Breast epithelium (tissue), 3 donors: ENCODE measurements at regions not wholly inside any gene's neighbourhood (a gene's known extent, or its start where the extent isn't known, plus 50 kb on each side); places are given as distances from the start of the nearest gene placed in this dataset.

Experiments used
- POLR2A ChIP-seq: fragments of 450-650 bp; IDR thresholded peaks from one replicate; pipeline ENCODE4 v1.6.1; 2016; ENCODE audit warnings: antibody characterized with exemption, mild to moderate bottlenecking, moderate library complexity
- POLR2AphosphoS5 ChIP-seq, 3 donors: sonication (generic); formaldehyde crosslinking; IDR thresholded peaks; one replicate each; pipeline ENCODE4 v1.6.1; 2017; ENCODE audit warnings: antibody characterized with exemption in 3 of 3
- TF ChIP-seq, protein P1 (sequence below), 3 donors: fragments of 450-650 bp; IDR thresholded peaks; one replicate each; pipeline ENCODE4 v1.5.1; 2016 to 2017; ENCODE audit warnings: antibody characterized with exemption in 3 of 3, mild to moderate bottlenecking in 3 of 3, moderate library complexity in 3 of 3

DNA sequence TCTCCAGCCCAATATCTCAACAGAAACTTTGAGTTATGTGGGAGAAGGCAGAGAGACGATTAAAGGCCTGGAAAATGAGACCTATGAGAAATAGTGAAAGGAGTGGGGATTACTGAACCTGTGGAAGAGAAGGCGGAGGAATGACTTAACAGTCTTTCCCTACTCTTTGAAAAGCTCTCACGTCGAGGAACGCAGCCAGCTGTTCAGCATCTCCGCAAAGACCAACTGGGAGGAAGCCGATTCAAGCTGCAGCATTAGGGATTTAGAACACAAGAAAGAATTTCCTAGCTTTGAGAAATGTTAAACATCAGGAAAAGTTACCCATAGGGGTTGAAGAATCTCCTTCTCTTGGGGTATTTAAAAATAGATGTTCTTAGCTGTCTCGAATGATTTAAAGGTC, 233.2 kb upstream of the PARD3B start:
- TF ChIP-seq, protein P1, sequence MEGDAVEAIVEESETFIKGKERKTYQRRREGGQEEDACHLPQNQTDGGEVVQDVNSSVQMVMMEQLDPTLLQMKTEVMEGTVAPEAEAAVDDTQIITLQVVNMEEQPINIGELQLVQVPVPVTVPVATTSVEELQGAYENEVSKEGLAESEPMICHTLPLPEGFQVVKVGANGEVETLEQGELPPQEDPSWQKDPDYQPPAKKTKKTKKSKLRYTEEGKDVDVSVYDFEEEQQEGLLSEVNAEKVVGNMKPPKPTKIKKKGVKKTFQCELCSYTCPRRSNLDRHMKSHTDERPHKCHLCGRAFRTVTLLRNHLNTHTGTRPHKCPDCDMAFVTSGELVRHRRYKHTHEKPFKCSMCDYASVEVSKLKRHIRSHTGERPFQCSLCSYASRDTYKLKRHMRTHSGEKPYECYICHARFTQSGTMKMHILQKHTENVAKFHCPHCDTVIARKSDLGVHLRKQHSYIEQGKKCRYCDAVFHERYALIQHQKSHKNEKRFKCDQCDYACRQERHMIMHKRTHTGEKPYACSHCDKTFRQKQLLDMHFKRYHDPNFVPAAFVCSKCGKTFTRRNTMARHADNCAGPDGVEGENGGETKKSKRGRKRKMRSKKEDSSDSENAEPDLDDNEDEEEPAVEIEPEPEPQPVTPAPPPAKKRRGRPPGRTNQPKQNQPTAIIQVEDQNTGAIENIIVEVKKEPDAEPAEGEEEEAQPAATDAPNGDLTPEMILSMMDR (IDR thresholded peaks at IDR 0.05): no peak
- TF ChIP-seq POLR2A: no peak
- TF ChIP-seq POLR2AphosphoS5 (IDR thresholded peaks at IDR 0.05): no peak
